Gastroesophageal sphincter (tissue), 4 donors: ENCODE measurements at regions not wholly inside any gene's neighbourhood (a gene's known extent, or its start where the extent isn't known, plus 50 kb on each side); places are given as distances from the start of the nearest gene placed in this dataset.
"Not testable (repeated sequence)": the region's sequence is repeated elsewhere in the genome, so short reads cannot be mapped to it uniquely, and the experiment has no call there.

Experiments
- ATAC-seq: fragments of 150-250 bp; one replicate; pipeline ENCODE4 v1.9.1; 2016; ENCODE audit warnings: mild to moderate bottlenecking, moderate library complexity
- H3K27ac ChIP-seq, 4 donors: fragments of 200-600 bp; sonication (generic) in 3 of 4; 1 replicate in 3 of 4; 2 replicates in 1 of 4; pipeline ENCODE4 v1.5.1; 2016 to 2019
- H3K27me3 ChIP-seq: fragments of 200-600 bp; sonication (generic); one replicate; pipeline ENCODE4 v1.5.1; 2019
- H3K36me3 ChIP-seq, 2 donors: fragments of 200-600 bp; sonication (generic); one replicate each; pipeline ENCODE4 v1.5.1; 2019; ENCODE audit warnings: control low read depth in 1 of 2
- H3K4me1 ChIP-seq, 3 donors: fragments of 200-600 bp; sonication (generic); 1 replicate in 2 of 3; 2 replicates in 1 of 3; pipeline ENCODE4 v1.5.1; 2016 to 2019; ENCODE audit warnings: control low read depth in 2 of 3
- H3K4me3 ChIP-seq, 2 donors: fragments of 200-600 bp; sonication (generic); one replicate each; pipeline ENCODE4 v1.5.1; 2019; ENCODE audit warnings: mild to moderate bottlenecking in 1 of 2, moderate library complexity in 1 of 2
- H3K9me3 ChIP-seq, 3 donors: fragments of 200-600 bp; sonication (generic); one replicate each; pipeline ENCODE4 v1.5.1; 2017 to 2019; ENCODE audit warnings: control low read depth in 2 of 3
- EP300 ChIP-seq: sonication (generic); formaldehyde crosslinking; IDR thresholded peaks from one replicate; pipeline ENCODE4 v1.6.1; 2017; ENCODE audit warnings: antibody characterized with exemption, mild to moderate bottlenecking
- POLR2A ChIP-seq, 2 donors: fragments of 450-650 bp; IDR thresholded peaks; one replicate each; pipeline ENCODE4 v1.6.1; 2017; ENCODE audit warnings: antibody characterized with exemption in 2 of 2, mild to moderate bottlenecking in 2 of 2, moderate library complexity in 1 of 2
- POLR2AphosphoS5 ChIP-seq: sonication (generic); formaldehyde crosslinking; IDR thresholded peaks from one replicate; pipeline ENCODE4 v1.6.1; 2017; ENCODE audit warnings: antibody characterized with exemption
- WGBS, 2 donors: methylation state at CpG; one replicate each; pipeline ENCODE4 v1.1.5; 2018; ENCODE audit warnings: low coverage in 1 of 2; 5-methylcytosine and 5-hydroxymethylcytosine counted together
- TF ChIP-seq, protein P1 (sequence below), 4 experiments: fragments of 200-600 bp in 2 of 4; fragments of 450-650 bp in 2 of 4; sonication (generic) in 1 of 4; IDR thresholded peaks; one replicate each; pipeline ENCODE4 v1.5.1; 2017 to 2019; ENCODE audit warnings: antibody characterized with exemption in 4 of 4, mild to moderate bottlenecking in 2 of 4, moderate library complexity in 2 of 4

DNA sequence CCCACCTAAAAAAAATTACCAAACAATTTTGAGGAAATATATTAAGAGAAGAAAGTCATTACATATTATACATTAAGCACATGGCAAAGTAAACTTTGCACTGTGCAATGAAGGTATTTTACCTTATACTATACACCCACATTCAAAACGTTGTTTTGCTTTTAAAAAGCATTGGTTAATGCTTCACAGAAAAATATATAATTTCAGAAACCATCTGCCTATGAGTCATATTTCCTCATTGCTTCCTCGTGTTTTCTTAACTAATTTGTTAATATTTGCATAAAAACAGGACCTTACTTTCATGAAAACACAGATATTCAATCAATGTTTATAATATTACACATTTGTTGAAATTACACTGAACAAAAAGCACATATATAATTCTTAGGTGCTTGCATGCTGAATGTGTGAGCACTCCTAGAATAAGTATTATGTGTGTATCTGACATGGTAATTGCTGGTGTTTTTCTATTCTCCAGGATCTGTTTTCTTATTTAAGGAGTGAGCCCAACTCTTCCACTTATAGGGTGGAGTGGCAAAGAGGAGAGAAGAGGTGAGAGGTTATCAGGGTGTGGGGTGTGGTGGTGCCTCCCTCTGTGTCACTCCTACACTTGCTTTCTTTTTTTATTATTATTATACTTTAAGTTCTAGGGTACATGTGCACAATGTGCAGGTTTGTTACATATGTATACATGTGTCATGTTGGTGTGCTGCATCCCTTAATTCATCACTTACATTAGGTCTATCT is 95.1 kb upstream of the IQCM start:
- no peaks in the 10 kb centered on the region for H3K27me3 ChIP-seq
- no peaks in the 10 kb centered on the region for H3K36me3 ChIP-seq
- no peaks in the 10 kb centered on the region for H3K4me1 ChIP-seq
- no peak overlapping the region for H3K27ac ChIP-seq
- no peaks in the 10 kb centered on the region for H3K9me3 ChIP-seq
- ATAC-seq, result no peak
- WGBS, 2 donors, result 40 to 47% methylated on average over 2 of the region's 2 CpGs
- no peak for TF ChIP-seq EP300
- no peak for TF ChIP-seq POLR2A (IDR thresholded peaks at IDR 0.05)
- TF ChIP-seq, protein P1, sequence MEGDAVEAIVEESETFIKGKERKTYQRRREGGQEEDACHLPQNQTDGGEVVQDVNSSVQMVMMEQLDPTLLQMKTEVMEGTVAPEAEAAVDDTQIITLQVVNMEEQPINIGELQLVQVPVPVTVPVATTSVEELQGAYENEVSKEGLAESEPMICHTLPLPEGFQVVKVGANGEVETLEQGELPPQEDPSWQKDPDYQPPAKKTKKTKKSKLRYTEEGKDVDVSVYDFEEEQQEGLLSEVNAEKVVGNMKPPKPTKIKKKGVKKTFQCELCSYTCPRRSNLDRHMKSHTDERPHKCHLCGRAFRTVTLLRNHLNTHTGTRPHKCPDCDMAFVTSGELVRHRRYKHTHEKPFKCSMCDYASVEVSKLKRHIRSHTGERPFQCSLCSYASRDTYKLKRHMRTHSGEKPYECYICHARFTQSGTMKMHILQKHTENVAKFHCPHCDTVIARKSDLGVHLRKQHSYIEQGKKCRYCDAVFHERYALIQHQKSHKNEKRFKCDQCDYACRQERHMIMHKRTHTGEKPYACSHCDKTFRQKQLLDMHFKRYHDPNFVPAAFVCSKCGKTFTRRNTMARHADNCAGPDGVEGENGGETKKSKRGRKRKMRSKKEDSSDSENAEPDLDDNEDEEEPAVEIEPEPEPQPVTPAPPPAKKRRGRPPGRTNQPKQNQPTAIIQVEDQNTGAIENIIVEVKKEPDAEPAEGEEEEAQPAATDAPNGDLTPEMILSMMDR (IDR thresholded peaks at IDR 0.05), result no peak
- no peak for TF ChIP-seq POLR2AphosphoS5
- no peak overlapping the region for H3K4me3 ChIP-seq

DNA sequence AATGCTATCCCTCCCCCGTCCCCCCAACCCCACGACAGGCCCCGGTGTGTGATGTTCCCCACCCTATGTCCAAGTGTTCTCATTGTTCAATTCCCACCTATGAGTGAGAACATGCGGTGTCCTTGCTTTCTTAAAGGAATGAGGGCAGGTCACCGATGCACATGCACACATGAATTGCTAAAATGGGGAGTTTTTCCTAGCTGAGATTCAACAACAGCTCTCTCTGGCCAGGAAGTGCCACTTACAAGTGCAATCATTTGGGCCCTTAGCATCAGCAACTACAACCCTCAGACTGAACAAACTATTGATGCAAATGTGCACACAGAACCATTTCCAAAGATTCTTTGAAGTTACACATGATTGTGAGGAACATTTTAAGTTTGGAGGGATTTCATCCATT is 95.7 kb upstream of the IQCM start:
- no peak overlapping the region for H3K27ac ChIP-seq
- H3K9me3 ChIP-seq, result no peaks in the 10 kb centered on the region
- WGBS, 2 donors, result 86 to 100% methylated on average over 1 to 4 of the region's 5 CpGs
- no peaks in the 10 kb centered on the region for H3K27me3 ChIP-seq
- no peak overlapping the region for H3K4me3 ChIP-seq
- TF ChIP-seq POLR2AphosphoS5 (no peak), POLR2A (IDR thresholded peaks at IDR 0.05) (no peak), EP300 (no peak)
- TF ChIP-seq, protein P1 (IDR thresholded peaks at IDR 0.05), result no peak
- no peaks in the 10 kb centered on the region for H3K36me3 ChIP-seq
- H3K4me1 ChIP-seq, result no peaks in the 10 kb centered on the region
- ATAC-seq, result no peak

DNA sequence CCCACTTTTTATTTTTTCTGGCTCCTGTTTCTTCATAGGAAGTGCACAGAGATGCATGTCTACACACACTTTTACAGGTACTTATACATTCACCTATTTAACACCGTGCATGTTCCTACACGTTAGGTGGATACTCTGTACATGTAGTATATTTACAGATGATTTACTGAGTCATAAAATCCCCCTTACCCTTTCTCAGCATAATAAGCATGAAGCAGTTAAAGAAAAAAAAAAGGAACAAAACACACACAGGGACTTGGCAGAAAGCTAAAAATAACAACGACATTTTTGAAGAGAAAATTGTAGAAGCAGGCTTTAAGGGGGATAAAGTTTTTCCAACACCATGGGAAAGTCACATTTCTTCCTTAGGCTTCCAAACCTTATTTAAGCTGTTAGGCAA is 96.4 kb upstream of the IQCM start:
- no peaks in the 10 kb centered on the region for H3K9me3 ChIP-seq
- no peaks in the 10 kb centered on the region for H3K4me1 ChIP-seq
- WGBS, 2 donors, result 38 to 70% methylated on average over 2 to 3 of the region's 3 CpGs
- no peaks in the 10 kb centered on the region for H3K36me3 ChIP-seq
- TF ChIP-seq POLR2AphosphoS5 (no peak), POLR2A (IDR thresholded peaks at IDR 0.05) (no peak), EP300 (no peak)
- TF ChIP-seq, protein P1 (IDR thresholded peaks at IDR 0.05), result no peak
- no peaks in the 10 kb centered on the region for H3K27me3 ChIP-seq
- ATAC-seq, result no peak
- no peak overlapping the region for H3K27ac ChIP-seq
- H3K4me3 ChIP-seq, result no peak overlapping the region

DNA sequence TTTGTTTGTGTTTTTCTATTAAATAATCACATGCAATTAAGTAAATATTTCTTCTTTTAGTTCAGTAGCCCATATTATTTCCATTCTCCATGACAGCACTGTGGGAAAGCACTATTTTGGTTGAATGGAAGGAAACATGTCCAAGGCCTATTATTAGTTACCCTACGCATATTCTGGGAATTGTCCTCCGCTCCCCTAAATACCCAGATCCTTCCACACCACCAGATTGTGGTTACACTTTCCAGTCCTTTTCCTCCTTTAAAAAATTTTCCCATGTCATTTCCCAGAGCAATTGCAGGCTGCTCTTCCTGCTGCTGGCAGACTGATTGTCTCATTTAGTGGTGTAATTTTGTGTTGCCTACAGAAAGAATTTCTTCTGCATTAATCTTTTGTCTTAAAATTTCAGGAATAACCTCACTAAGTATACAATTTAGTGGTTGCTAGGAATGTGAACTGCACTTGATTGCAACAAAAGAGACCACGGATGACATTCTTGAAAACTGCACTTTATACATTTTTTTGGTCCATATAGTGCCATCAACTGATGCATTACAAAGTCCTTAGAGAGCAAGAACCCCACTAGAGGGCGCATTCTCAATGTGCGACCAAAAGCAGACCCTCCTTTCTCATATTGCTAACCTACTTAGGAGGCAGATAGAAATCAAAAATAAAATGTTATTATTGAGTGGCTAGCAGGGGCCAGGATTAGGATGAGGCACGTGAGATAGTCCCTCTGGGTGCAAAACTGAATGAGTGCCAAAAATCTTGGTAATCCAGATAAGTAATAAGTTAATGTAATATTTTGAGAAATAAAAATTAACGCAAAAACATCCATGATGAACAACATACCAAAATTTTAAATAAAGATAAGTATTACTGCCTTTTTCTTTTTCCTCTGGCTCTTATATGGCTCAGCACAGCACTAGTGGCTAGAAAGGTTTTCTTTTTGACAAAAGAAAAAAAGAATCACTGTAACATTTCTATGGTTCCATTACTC is 98.8 kb upstream of the IQCM start:
- WGBS, 2 donors, result 41 to 59% methylated on average over 7 of the region's 7 CpGs
- no peaks in the 10 kb centered on the region for H3K9me3 ChIP-seq
- no peaks in the 10 kb centered on the region for H3K4me1 ChIP-seq
- no peak overlapping the region for H3K27ac ChIP-seq
- no peak for ATAC-seq
- no peak overlapping the region for H3K4me3 ChIP-seq
- H3K36me3 ChIP-seq, result no peaks in the 10 kb centered on the region
- TF ChIP-seq, protein P1 (IDR thresholded peaks at IDR 0.05), result peak in 1 of 4 experiments; percentile 35
- no peak for TF ChIP-seq POLR2A (IDR thresholded peaks at IDR 0.05)
- H3K27me3 ChIP-seq, result no peaks in the 10 kb centered on the region

DNA sequence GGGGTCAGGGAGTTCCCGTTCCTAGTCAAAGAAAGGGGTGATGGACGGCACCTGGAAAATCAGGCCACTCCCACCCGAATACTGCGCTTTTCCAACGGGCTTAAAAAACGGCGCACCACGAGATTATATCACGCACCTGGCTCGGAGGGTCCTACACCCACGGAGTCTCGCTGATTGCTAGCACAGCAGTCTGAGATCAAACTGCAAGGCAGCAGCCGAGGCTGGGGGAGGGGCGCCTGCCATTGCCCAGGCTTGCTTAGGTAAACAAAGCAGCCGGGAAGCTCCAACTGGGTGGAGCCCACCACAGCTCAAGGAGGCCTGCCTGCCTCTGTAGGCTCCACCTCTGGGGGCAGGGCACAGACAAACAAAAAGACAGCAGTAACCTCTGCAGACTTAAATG is 100.1 kb upstream of the IQCM start:
- H3K4me3 ChIP-seq, H3K36me3 ChIP-seq, H3K9me3 ChIP-seq, ATAC-seq, H3K27me3 ChIP-seq, H3K4me1 ChIP-seq, H3K27ac ChIP-seq: not testable (repeated sequence)
- 87% methylated on average over 7 of the region's 15 CpGs; no CpG with 5 or more reads in 1 of the 2 donors for WGBS, 2 donors
